ENCODE measurements at regions not wholly inside any gene's neighbourhood (a gene's known extent, or its start where the extent isn't known, plus 50 kb on each side); places are given as distances from the start of the nearest gene placed in this dataset.

- peak; percentile 27 for DNase-seq (ENCODE audit: insufficient read length, low spot score, missing footprints)
- Histone ChIP-seq H3K4me1 (ENCODE audit: insufficient read depth, low read length) (no peaks in the 10 kb centered on the region), H3K4me3 (ENCODE audit: insufficient read depth, low read length) (no peak overlapping the region), H4K20me1 (ENCODE audit: insufficient read depth, low read length) (no peaks in the 10 kb centered on the region), H3K9me3 (ENCODE audit: low read depth, low read length) (no peaks in the 10 kb centered on the region), H3K79me2 (ENCODE audit: insufficient read depth, low read length) (no peaks in the 10 kb centered on the region), H3K4me2 (ENCODE audit: insufficient read depth, low read length) (no peak overlapping the region), H3K27me3 (ENCODE audit: insufficient read depth, low read length) (no peaks in the 10 kb centered on the region), H3K36me3 (ENCODE audit: insufficient read depth, low read length) (no peaks in the 10 kb centered on the region), H2AFZ (ENCODE audit: low read length) (no peak overlapping the region), H3K27ac (ENCODE audit: low read depth, low read length) (no peak overlapping the region)
- no peak for TF ChIP-seq CTCF (IDR thresholded peaks at IDR 0.05; ENCODE audit: extremely low read depth, low read depth, low read length)
Observed at GRCh38 chr2:120632796-120633646, 102.6 kb upstream of the GLI2 start.

GRCh38 chr2:120634533-120634932 is 101.1 kb upstream of the GLI2 start:
- Histone ChIP-seq H3K4me2 (ENCODE audit: insufficient read depth, low read length) (no peak overlapping the region), H3K4me1 (ENCODE audit: insufficient read depth, low read length) (no peaks in the 10 kb centered on the region), H2AFZ (ENCODE audit: low read length) (no peak overlapping the region), H3K4me3 (ENCODE audit: insufficient read depth, low read length) (no peak overlapping the region), H3K27ac (ENCODE audit: low read depth, low read length) (no peak overlapping the region), H3K27me3 (ENCODE audit: insufficient read depth, low read length) (no peaks in the 10 kb centered on the region), H3K36me3 (ENCODE audit: insufficient read depth, low read length) (no peaks in the 10 kb centered on the region), H4K20me1 (ENCODE audit: insufficient read depth, low read length) (no peaks in the 10 kb centered on the region), H3K9me3 (ENCODE audit: low read depth, low read length) (no peaks in the 10 kb centered on the region), H3K79me2 (ENCODE audit: insufficient read depth, low read length) (no peaks in the 10 kb centered on the region)
- DNase-seq (ENCODE audit: insufficient read length, low spot score, missing footprints) = no peak
- no peak for TF ChIP-seq CTCF (IDR thresholded peaks at IDR 0.05; ENCODE audit: extremely low read depth, low read depth, low read length)

DNA sequence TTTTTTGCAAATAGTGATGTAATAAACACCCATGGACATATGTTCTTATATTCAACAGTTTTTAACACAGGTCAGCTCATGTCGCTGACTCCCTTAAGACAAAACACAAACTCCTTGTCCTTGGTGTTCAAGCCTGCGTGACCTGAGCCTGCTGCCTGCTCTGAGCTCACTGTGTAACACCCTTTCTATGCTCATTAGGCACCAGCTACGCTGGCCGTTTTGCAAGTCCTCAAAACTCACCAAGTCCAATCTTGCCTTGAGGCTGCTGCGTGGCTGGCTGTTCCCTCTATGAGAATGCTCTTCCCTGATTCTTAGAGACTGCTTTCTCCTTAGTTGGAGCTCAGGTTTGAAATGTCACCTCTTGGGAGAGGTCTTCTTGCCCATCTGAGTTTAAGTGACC is 100.5 kb upstream of the GLI2 start:
- no peak for TF ChIP-seq CTCF (IDR thresholded peaks at IDR 0.05; ENCODE audit: extremely low read depth, low read depth, low read length)
- Histone ChIP-seq H3K79me2 (ENCODE audit: insufficient read depth, low read length) (no peaks in the 10 kb centered on the region), H3K4me1 (ENCODE audit: insufficient read depth, low read length) (no peaks in the 10 kb centered on the region), H4K20me1 (ENCODE audit: insufficient read depth, low read length) (no peaks in the 10 kb centered on the region), H2AFZ (ENCODE audit: low read length) (no peak overlapping the region), H3K4me2 (ENCODE audit: insufficient read depth, low read length) (no peak overlapping the region), H3K27ac (ENCODE audit: low read depth, low read length) (no peak overlapping the region), H3K4me3 (ENCODE audit: insufficient read depth, low read length) (no peak overlapping the region), H3K9me3 (ENCODE audit: low read depth, low read length) (no peaks in the 10 kb centered on the region), H3K36me3 (ENCODE audit: insufficient read depth, low read length) (no peaks in the 10 kb centered on the region), H3K27me3 (ENCODE audit: insufficient read depth, low read length) (no peaks in the 10 kb centered on the region)
- DNase-seq (ENCODE audit: insufficient read length, low spot score, missing footprints) = no peak

DNA sequence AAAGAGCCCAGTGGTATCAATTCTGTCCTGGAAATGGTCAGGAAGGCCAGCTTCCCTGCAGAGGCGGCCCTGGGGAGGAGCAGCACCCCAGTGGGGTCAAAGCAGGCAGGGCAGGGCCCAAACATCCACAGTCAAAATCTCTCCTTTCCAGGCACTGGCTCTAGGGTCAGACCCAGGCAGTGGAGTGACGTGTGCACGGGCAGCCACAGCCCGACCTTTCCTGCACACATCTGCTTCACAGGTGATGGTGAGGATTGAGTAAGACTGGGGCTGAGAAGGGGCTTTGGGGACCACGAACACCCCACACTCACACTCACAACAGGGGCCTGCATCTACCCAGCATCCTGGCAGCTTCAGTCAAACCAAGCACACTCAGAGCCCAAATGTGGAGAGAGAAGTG is 97.8 kb upstream of the GLI2 start:
- no peaks in the 10 kb centered on the region for H3K36me3 ChIP-seq (ENCODE audit: insufficient read depth, low read length)
- DNase-seq (ENCODE audit: insufficient read length, low spot score, missing footprints) = no peak
- H3K27ac ChIP-seq (ENCODE audit: low read depth, low read length) = no peak overlapping the region
- TF ChIP-seq CTCF (IDR thresholded peaks at IDR 0.05; ENCODE audit: extremely low read depth, low read depth, low read length) = no peak
- no peaks in the 10 kb centered on the region for H3K27me3 ChIP-seq (ENCODE audit: insufficient read depth, low read length)
- no peak overlapping the region for H2AFZ ChIP-seq (ENCODE audit: low read length)
- H3K4me3 ChIP-seq (ENCODE audit: insufficient read depth, low read length) = no peak overlapping the region
- no peak overlapping the region for H3K4me2 ChIP-seq (ENCODE audit: insufficient read depth, low read length)
- H3K79me2 ChIP-seq (ENCODE audit: insufficient read depth, low read length) = no peaks in the 10 kb centered on the region
- H4K20me1 ChIP-seq (ENCODE audit: insufficient read depth, low read length) = no peaks in the 10 kb centered on the region
- no peaks in the 10 kb centered on the region for H3K9me3 ChIP-seq (ENCODE audit: low read depth, low read length)
- peaks cover 14% of the 10 kb centered on the region for H3K4me1 ChIP-seq (ENCODE audit: insufficient read depth, low read length)
